Heart right ventricle (tissue), 16 donors: ENCODE measurements at regions not wholly inside any gene's neighbourhood (a gene's known extent, or its start where the extent isn't known, plus 50 kb on each side); places are given as distances from the start of the nearest gene placed in this dataset.

Experiments used
- ATAC-seq, 8 donors: fragments of 200-7000 bp; cut with Tn5 transposase; one replicate each; pipeline ENCODE4 v1.9.1; 2020; ENCODE audit warnings: mild to moderate bottlenecking in 8 of 8, moderate library complexity in 8 of 8, moderate number of reproducible peaks in 1 of 8
- DNase-seq, 2 donors: peaks; one replicate each; pipeline ENCODE4 v3.0.0-alpha.2; 2020
- H3K27ac ChIP-seq, 10 donors: fragments of 200-600 bp; sonication (generic) in 2 of 10; one replicate each; pipeline versions ENCODE4 v1.5.0 to v1.8.0; 2020 to 2022; ENCODE audit warnings: mild to moderate bottlenecking in 3 of 10
- H3K27me3 ChIP-seq, 7 donors: fragments of 200-600 bp; one replicate each; pipeline ENCODE4 v1.8.0; 2021 to 2022; ENCODE audit warnings: mild to moderate bottlenecking in 2 of 7
- H3K36me3 ChIP-seq, 9 donors: fragments of 200-600 bp; sonication (generic) in 1 of 9; one replicate each; pipeline versions ENCODE4 v1.5.0 to v1.8.0; 2020 to 2022; ENCODE audit warnings: mild to moderate bottlenecking in 2 of 9
- H3K4me1 ChIP-seq, 9 donors: fragments of 200-600 bp; sonication (generic) in 1 of 9; one replicate each; pipeline versions ENCODE4 v1.5.0 to v1.8.0; 2020 to 2022; ENCODE audit warnings: mild to moderate bottlenecking in 4 of 9
- H3K4me3 ChIP-seq, 10 donors: fragments of 200-600 bp; sonication (generic) in 2 of 10; one replicate each; pipeline versions ENCODE4 v1.5.0 to v1.8.0; 2020 to 2022; ENCODE audit warnings: mild to moderate bottlenecking in 7 of 10, moderate library complexity in 2 of 10
- H3K9me3 ChIP-seq, 11 donors: fragments of 200-600 bp in 10 of 11; sonication (generic) in 2 of 11; one replicate each; pipeline versions ENCODE4 v1.5.0 to v1.8.0; 2013 to 2022; ENCODE audit warnings: mild to moderate bottlenecking in 2 of 11, control low read depth in 1 of 11, moderate library complexity in 1 of 11
- WGBS, 2 donors: extraction: QIAGEN DNeasy Blood & Tissue Kit; methylation state at CpG; one replicate each; pipeline ENCODE4 v1.1.7; 2013; ENCODE audit warnings: inconsistent platforms in 1 of 2; 5-methylcytosine and 5-hydroxymethylcytosine counted together
- intact Hi-C, 10 donors: fragments of 100-400 bp; cut with DNase I; formaldehyde crosslinking; loops; one replicate each; pipeline versions ENCODE4 v1.11.1 to v1.14.2; 2022
- TF ChIP-seq, protein P1 (sequence below), 9 donors: fragments of 200-600 bp; sonication (generic) in 2 of 9; IDR thresholded peaks; one replicate each; pipeline versions ENCODE4 v1.5.0 to v1.8.0; 2021 to 2022; ENCODE audit warnings: antibody characterized with exemption in 9 of 9, mild to moderate bottlenecking in 5 of 9, moderate library complexity in 1 of 9
- donor health status: Arrhythmogenic right ventricular cardiomyopathy.
- donor health status: ischemic (EF 13 %, LVEDD 7.1; RV severe dilation, severe dysfunction).
- donor health status: healthy with polysubstance abuse.
- donor health status: DM: no; HTN: yes; CAD: no.
- donor health status: DM: no; HTN: no; CAD: no.
- donor health status: ischemic (EF 25% LVEDD 6.9; RV normal size, moderate dysfunction).
- donor health status: ischemic (EF 25% LVEDD 5.7; RV mildly dilated, moderate dysfunction).
- donor health status: healthy.
- donor health status: DM: yes; HTN: yes; CAD: no.
- donor health status: Ischemic cardiomyopathy.
- donor health status: ischemic (EF 35%, LVEDD 5.7; RV mildly dilated, moderate dysfunction).
- donor health status: nonischemic (EF 11% LVEDD 7.7; RV severe dilation, severe dysfunction).
- donor health status: DM: yes; HTN: yes; CAD: no.
- donor health status: PGD.
- donor health status: ischemic (EF 29% LVEDD 5.4; RV normal size, mild dysfunction).
- donor health status: nonischemic (EF 23%, LVEDD 6.1; RV moderate dilation, normal function).

DNA sequence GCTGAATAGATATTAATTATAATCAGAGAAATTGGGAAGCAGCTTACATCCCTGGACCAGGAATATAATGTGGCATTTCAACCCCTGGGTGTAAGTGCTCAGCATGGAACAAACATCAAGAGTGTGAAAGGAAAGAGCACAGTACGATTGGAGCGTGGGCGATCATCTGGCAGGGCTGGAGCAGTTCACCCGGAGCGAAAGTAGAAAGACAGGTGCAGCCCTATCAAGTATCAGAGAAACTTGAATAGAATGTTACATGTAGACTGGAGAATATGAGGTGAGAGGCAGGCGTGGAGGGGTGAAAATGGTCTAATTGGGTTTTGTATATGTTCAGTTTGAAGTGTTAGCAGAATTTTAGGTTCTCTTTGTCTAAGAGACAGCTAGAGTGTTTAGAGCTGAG is 303.0 kb downstream of the MDFIC start:
- TF ChIP-seq, protein P1, sequence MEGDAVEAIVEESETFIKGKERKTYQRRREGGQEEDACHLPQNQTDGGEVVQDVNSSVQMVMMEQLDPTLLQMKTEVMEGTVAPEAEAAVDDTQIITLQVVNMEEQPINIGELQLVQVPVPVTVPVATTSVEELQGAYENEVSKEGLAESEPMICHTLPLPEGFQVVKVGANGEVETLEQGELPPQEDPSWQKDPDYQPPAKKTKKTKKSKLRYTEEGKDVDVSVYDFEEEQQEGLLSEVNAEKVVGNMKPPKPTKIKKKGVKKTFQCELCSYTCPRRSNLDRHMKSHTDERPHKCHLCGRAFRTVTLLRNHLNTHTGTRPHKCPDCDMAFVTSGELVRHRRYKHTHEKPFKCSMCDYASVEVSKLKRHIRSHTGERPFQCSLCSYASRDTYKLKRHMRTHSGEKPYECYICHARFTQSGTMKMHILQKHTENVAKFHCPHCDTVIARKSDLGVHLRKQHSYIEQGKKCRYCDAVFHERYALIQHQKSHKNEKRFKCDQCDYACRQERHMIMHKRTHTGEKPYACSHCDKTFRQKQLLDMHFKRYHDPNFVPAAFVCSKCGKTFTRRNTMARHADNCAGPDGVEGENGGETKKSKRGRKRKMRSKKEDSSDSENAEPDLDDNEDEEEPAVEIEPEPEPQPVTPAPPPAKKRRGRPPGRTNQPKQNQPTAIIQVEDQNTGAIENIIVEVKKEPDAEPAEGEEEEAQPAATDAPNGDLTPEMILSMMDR (IDR thresholded peaks at IDR 0.05), result no peak
- H3K4me3 ChIP-seq, result no peak overlapping the region
- H3K27ac ChIP-seq, result no peak overlapping the region

DNA sequence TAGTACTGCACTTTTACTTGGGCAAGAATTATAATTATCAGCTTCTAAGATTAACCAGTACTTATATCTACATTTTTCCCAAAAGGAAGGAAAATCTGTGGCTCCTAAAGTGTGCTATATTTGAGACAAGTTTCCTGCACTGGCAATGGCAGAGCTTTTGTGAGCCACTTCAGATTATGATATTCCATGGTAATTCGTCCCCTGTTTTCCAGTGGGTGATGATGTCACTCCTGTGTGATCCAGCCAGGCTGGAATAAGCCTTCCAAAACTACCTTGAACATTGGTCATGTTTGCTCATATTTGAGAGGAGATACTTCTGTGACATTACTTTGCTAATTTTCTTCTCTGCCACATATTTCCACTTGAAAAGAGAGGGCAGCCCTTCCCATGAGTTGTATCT is 302.1 kb downstream of the MDFIC start:
- TF ChIP-seq, protein P1 (IDR thresholded peaks at IDR 0.05), result no peak
- peaks cover 0 to 8% (median 0%) of the 10 kb centered on the region in 9 donors for H3K4me1 ChIP-seq
- no peak overlapping the region for H3K4me3 ChIP-seq
- H3K27ac ChIP-seq, result no peak overlapping the region
- H3K36me3 ChIP-seq, result no peaks in the 10 kb centered on the region
- WGBS, 2 donors, result 20 to 54% methylated on average over 1 of the region's 1 CpG
- DNase-seq (no peak), ATAC-seq (no peak)
- H3K27me3 ChIP-seq, result no peaks in the 10 kb centered on the region
- no peaks in the 10 kb centered on the region for H3K9me3 ChIP-seq
- intact Hi-C loops, result loop anchor here in 1 of 10 donors (10.0 kb wide), 1 partner anchor 359 kb away; no protein-coding TSS in a partner anchor

More for the DNA sequence above, 303.0 kb downstream of the MDFIC start:
- intact Hi-C loops, result loop anchor here in 2 of 10 donors (5.0 to 10.0 kb wide), 2 partner anchors 360 to 483 kb away; no protein-coding TSS in a partner anchor
- DNase-seq (no peak), ATAC-seq (no peak)
- Histone ChIP-seq H3K36me3 (no peaks in the 10 kb centered on the region), H3K27me3 (no peaks in the 10 kb centered on the region), H3K4me1 (peaks cover 0 to 8% (median 0%) of the 10 kb centered on the region in 9 donors), H3K9me3 (no peaks in the 10 kb centered on the region)
- WGBS, 2 donors, result 90 to 96% methylated on average over 6 of the region's 6 CpGs

DNA sequence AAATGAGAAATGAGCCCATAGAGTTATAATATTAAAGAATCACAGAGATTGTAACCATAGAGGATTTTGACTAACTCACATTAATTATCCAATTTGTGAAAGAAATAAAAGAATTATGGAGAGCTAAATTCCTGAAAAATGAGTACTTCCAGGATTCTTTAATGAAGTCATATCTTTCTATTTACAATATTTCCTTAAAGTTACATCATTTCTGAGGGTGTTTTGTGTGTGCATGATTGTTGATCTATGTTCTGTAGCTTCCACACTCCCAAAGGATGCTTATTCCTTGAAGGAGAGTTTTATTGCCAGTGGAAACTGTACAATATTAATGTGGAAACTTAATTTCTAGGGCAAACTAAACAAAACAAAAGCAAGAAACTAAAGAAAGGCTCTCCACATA is 299.6 kb downstream of the MDFIC start:
- Histone ChIP-seq H3K36me3 (no peaks in the 10 kb centered on the region), H3K4me1 (peaks cover 0 to 14% (median 4%) of the 10 kb centered on the region in 9 donors), H3K27me3 (no peaks in the 10 kb centered on the region), H3K27ac (no peak overlapping the region), H3K9me3 (no peaks in the 10 kb centered on the region), H3K4me3 (no peak overlapping the region)
- ATAC-seq, result no peak
- TF ChIP-seq, protein P1 (IDR thresholded peaks at IDR 0.05), result no peak
- intact Hi-C loops, result loop anchor here in 1 of 10 donors (10.0 kb wide), 1 partner anchor 357 kb away; no protein-coding TSS in a partner anchor
- DNase-seq, result no peak

DNA sequence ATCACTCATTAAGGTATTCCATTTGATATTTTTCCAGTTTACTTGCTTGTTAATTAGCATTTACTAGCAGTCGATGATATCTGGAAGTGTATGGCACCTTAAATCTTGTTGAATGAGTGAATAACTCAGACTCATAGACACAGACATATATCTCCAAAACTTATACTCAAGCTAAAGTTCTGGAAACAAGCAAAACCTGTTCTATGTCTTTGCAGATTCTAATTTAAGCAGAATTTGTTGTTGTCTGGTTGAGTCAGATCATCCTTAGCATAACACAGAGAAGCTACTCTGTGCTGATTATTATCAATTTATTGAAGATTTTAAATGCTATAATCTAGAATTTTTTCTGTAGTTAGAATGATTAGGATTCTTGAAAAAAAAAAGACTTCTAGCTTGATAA is 296.2 kb downstream of the MDFIC start:
- TF ChIP-seq, protein P1 (IDR thresholded peaks at IDR 0.05), result no peak
- H3K4me1 ChIP-seq, result peaks cover 0 to 7% (median 4%) of the 10 kb centered on the region in 9 donors
- H3K36me3 ChIP-seq, result no peaks in the 10 kb centered on the region
- no peak for ATAC-seq
- no peak overlapping the region for H3K4me3 ChIP-seq
- no peak overlapping the region for H3K27ac ChIP-seq
- 96 to 100% methylated on average over 1 of the region's 1 CpG for WGBS, 2 donors
- peaks cover 0 to 2% (median 0%) of the 10 kb centered on the region in 11 donors for H3K9me3 ChIP-seq
- intact Hi-C loops, result loop anchor here in 5 of 10 donors (5.0 to 10.0 kb wide), 4 partner anchors 133 to 351 kb away; partner anchors contain the start of gene MDFIC (in 1 of the 5)
- no peak for DNase-seq
- H3K27me3 ChIP-seq, result no peaks in the 10 kb centered on the region
